GM10266 (cell line): ENCODE measurements at regions not wholly inside any gene's neighbourhood (a gene's known extent, or its start where the extent isn't known, plus 50 kb on each side); places are given as distances from the start of the nearest gene placed in this dataset.

Experiments used
- DNase-seq: peaks from one replicate; pipeline ENCODE4 v3.0.0; 2012; ENCODE audit errors: extremely low spot score
- TF ChIP-seq, protein P1 (sequence below): IDR thresholded peaks from 2 replicates; pipeline ENCODE4 v1.5.1; 2012; ENCODE audit warnings: mild to moderate bottlenecking, low read depth; ENCODE audit not compliant: control insufficient read depth, insufficient read depth; ENCODE audit errors: missing control alignments

DNA sequence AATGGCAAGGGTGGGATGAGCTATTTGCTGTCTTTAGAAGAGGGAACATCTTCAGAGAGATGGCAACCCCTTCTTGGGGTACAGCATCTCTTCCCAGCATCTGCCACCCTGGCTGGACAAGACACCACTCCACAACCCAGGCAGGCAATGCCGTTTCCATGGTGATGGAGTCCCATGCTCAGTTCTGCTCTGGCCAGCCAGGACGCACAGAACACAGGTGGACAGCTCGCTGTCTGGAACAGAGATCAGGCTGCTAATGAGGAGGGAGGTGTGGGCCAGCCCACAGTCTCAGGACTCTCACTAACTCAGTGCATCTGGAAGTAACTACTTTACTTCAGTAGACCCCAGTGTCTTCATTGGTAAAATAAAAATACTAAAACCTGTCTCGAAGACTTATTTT is 321.0 kb upstream of the CPEB2 start:
- TF ChIP-seq, protein P1, sequence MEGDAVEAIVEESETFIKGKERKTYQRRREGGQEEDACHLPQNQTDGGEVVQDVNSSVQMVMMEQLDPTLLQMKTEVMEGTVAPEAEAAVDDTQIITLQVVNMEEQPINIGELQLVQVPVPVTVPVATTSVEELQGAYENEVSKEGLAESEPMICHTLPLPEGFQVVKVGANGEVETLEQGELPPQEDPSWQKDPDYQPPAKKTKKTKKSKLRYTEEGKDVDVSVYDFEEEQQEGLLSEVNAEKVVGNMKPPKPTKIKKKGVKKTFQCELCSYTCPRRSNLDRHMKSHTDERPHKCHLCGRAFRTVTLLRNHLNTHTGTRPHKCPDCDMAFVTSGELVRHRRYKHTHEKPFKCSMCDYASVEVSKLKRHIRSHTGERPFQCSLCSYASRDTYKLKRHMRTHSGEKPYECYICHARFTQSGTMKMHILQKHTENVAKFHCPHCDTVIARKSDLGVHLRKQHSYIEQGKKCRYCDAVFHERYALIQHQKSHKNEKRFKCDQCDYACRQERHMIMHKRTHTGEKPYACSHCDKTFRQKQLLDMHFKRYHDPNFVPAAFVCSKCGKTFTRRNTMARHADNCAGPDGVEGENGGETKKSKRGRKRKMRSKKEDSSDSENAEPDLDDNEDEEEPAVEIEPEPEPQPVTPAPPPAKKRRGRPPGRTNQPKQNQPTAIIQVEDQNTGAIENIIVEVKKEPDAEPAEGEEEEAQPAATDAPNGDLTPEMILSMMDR, result no peak
- DNase-seq, result no peak

DNA sequence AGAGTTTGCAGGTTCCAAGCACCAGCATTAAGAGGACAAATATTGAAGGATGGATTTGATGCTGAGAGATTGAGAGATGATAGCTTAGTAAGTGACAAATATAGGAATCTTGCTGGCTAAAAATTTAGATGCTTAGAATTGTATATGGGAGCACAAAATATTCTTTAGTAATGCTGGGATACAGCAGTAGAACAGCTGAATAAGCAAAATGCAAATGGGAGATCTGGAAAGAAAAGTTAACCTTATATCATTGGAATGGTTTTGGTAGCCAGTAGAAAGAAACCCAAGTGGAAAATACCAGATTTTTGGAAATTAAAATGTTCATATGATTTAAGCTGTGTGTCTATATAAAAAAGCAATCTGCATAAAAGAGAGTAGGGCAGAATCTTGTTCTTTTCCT is 308.6 kb upstream of the CPEB2 start:
- TF ChIP-seq, protein P1, result no peak
- DNase-seq, result no peak

DNA sequence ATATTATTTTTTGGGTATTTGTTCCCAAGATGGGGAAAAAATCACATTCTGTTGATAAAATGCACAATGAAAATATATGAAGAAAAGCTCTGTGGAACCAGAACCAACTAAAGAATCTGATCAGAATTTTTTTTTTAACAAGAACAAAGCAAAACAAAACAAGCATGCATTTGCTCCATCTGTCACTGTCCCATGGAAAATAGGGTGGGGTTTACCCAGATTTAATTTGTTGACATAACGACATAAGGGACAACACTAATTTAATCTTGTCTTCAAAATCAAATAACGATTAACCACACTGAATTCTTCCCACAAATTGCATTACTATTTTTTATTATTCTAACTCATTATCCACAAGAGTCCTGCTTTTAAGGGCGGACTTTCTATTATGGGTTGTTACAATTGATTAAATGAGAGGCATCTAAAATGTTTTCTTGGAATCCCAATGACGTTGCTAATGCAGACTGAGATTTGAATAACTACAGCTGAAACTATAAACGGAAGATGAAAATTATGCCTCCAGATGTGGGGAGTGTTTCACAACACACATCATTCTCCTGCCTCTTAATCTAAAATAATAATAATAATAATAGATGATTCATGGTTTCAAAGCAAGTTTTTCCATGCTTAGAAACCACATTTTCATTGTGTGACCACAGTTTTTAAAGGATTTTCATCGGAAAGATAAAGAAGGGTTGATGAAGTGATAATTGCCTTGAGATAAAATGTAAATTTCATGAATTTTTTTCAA is 307.0 kb upstream of the CPEB2 start:
- TF ChIP-seq, protein P1, result no peak
- no peak for DNase-seq

DNA sequence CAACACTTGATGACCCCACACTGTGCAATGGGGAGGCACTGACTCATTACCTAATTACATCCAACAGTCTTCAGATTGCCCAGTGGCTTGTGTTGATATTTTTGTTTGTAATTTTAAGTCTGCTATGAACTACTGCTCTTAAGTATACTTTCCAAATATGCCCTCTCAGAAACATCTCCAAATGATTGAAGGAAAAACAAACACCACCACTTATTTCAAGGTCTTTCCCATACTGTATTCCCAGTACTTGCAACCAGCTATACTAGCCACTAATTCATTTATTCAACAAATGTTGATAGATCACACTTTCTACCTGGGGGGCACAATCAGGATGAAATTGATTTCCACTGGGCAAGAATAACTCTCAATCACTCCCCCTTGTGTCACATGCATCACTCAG is 302.2 kb upstream of the CPEB2 start:
- TF ChIP-seq, protein P1, result no peak
- DNase-seq, result no peak

DNA sequence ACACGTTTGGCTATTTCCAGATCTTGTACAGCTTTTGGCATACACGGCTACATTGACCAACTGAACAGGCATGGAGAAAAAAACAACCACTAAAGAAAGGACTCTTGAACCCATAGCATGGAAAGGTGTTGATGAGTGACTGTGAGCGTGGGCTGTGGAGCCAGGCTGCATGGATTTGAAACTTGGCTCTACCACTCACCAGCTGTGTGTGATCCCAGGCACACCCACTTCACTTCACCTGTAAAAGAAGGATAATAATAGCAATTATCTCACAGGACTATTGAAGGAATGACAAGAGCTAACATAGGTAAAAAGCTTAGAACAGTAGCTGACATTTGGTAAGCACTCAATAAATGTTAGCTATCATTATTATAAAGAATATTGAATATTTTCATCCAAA is 301.7 kb upstream of the CPEB2 start:
- no peak for DNase-seq
- TF ChIP-seq, protein P1, result no peak

DNA sequence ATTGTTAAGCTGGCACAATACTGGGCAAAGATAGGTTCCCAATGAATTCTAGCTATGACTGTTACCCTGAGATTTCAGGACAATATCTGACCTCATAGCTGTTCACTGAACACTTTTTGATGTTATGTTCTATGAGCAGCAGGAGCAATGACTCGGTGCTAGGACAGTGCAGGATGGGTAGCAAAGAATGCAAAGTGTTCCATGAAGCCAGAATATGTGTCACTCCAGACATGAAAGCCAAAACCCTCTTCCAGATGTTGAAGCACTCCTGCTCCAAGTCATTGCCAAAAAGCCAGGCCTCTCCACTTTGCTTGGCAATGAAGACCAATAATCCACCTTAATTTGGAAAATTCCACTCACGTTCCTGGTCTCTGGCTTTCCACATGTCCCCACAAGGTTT is 300.9 kb upstream of the CPEB2 start:
- no peak for DNase-seq
- TF ChIP-seq, protein P1, result no peak

DNA sequence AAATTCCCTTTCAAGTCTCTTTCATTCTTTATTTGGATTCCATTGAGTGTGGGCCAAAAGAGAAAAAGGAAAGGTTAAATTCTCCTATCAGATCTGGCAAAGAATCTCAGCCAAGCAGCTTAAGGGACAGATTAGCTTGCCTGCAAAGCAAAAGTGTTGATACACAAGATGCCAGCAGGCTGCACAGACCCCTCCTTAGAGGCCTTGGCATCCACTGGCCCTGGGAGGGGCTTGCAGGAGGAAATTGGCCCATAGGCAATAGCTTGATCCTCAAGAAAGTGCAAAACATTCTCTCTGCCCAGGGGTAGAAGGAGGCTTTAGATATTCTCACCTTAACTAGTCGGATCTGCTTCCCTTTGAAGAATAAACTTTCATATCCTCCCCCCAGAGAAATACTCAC is 300.4 kb upstream of the CPEB2 start:
- TF ChIP-seq, protein P1, result no peak
- no peak for DNase-seq
